ENCODE measurements at regions not wholly inside any gene's neighbourhood (a gene's known extent, or its start where the extent isn't known, plus 50 kb on each side); places are given as distances from the start of the nearest gene placed in this dataset.

DNA sequence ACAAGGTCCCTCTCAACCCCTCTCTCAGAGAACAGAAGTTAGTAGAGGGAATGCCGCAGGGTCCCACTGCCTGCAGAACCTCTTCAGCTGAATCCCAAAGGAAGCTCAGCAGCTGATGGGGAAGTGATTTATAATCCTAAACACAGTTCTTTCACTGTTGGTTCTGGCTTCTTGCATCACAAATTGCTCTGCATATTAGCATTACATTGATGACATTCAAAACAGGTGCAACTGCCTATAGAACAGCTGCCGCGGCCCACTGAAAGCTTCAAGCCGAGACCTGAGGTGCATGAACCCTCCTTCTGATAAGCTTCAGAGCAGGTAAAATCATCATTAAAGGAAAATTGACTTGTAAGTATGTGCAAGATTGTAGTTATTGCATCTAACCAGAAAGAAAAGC, 75.2 kb upstream of the KIRREL3 start:
- TF ChIP-seq, protein P1, sequence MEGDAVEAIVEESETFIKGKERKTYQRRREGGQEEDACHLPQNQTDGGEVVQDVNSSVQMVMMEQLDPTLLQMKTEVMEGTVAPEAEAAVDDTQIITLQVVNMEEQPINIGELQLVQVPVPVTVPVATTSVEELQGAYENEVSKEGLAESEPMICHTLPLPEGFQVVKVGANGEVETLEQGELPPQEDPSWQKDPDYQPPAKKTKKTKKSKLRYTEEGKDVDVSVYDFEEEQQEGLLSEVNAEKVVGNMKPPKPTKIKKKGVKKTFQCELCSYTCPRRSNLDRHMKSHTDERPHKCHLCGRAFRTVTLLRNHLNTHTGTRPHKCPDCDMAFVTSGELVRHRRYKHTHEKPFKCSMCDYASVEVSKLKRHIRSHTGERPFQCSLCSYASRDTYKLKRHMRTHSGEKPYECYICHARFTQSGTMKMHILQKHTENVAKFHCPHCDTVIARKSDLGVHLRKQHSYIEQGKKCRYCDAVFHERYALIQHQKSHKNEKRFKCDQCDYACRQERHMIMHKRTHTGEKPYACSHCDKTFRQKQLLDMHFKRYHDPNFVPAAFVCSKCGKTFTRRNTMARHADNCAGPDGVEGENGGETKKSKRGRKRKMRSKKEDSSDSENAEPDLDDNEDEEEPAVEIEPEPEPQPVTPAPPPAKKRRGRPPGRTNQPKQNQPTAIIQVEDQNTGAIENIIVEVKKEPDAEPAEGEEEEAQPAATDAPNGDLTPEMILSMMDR (IDR thresholded peaks at IDR 0.05) = no peak
- TF ChIP-seq POLR2A (IDR thresholded peaks at IDR 0.05; ENCODE audit: low read depth) = no peak
